SU-DHL-6 (cell line): ENCODE measurements at regions not wholly inside any gene's neighbourhood (a gene's known extent, or its start where the extent isn't known, plus 50 kb on each side); places are given as distances from the start of the nearest gene placed in this dataset.

Experiments
- EZH2phosphoT487 ChIP-seq: fragments of 200-600 bp; sonication (generic), shearing (Covaris generic); conservative IDR thresholded peaks from 2 replicates; pipeline ENCODE4 v1.6.1; 2018; ENCODE audit warnings: mild to moderate bottlenecking, antibody characterized with exemption, low read length, moderate library complexity, mixed read lengths
- TF ChIP-seq, protein P1 (sequence below): fragments of 200-600 bp; sonication (generic); IDR thresholded peaks from one replicate; pipeline ENCODE4 v1.5.1; 2017; ENCODE audit warnings: antibody characterized with exemption, mild to moderate bottlenecking, low read length, moderate library complexity; ENCODE audit not compliant: insufficient read depth, poor library complexity, severe bottlenecking

DNA sequence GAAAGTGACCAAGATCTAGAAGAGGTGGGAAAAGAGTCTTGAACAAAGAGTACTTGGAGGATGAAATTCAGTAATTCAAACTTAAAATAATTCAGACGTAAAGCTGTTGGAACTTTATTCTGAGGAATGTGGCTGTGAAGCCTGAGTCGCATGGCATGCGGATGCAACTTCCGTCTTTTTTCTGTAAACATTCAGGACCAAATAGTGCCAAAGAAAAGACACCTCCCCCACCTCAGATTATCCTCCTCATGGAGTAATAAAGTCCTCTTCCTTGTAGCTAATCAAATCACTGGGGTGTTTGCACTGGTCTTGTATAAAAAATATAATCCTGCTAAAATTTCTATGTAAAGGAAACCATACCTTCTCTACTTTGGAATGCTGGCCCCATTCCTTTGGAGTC, 790.4 kb downstream of the TSN start:
- TF ChIP-seq, protein P1, sequence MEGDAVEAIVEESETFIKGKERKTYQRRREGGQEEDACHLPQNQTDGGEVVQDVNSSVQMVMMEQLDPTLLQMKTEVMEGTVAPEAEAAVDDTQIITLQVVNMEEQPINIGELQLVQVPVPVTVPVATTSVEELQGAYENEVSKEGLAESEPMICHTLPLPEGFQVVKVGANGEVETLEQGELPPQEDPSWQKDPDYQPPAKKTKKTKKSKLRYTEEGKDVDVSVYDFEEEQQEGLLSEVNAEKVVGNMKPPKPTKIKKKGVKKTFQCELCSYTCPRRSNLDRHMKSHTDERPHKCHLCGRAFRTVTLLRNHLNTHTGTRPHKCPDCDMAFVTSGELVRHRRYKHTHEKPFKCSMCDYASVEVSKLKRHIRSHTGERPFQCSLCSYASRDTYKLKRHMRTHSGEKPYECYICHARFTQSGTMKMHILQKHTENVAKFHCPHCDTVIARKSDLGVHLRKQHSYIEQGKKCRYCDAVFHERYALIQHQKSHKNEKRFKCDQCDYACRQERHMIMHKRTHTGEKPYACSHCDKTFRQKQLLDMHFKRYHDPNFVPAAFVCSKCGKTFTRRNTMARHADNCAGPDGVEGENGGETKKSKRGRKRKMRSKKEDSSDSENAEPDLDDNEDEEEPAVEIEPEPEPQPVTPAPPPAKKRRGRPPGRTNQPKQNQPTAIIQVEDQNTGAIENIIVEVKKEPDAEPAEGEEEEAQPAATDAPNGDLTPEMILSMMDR, result no peak
- TF ChIP-seq EZH2phosphoT487, result no peak
